ENCODE measurements at regions not wholly inside any gene's neighbourhood (a gene's known extent, or its start where the extent isn't known, plus 50 kb on each side); places are given as distances from the start of the nearest gene placed in this dataset.

GRCh38 chr13:65642301-65642700, 1587.8 kb downstream of the PCDH9 start:
- no peak for TF ChIP-seq POLR2A (IDR thresholded peaks at IDR 0.05; ENCODE audit: low read depth, low read length)
- TF ChIP-seq CTCF (IDR thresholded peaks at IDR 0.05; ENCODE audit: extremely low read depth in 1 of 2, insufficient read depth in 1 of 2, low read depth in 1 of 2, low read length in 2 of 2) = no peak
- TF ChIP-seq MAX (IDR thresholded peaks at IDR 0.05; ENCODE audit: insufficient read depth, insufficient read length) = no peak
- no peak for TF ChIP-seq EZH2 (IDR thresholded peaks at IDR 0.05; ENCODE audit: borderline replicate concordance, low read depth, low read length, severe bottlenecking)
- TF ChIP-seq MYC (IDR thresholded peaks at IDR 0.05; ENCODE audit: low read depth, low read length) = no peak
- no peak for TF ChIP-seq POLR2AphosphoS5 (IDR thresholded peaks at IDR 0.05; ENCODE audit: insufficient read depth, low read depth, low read length)
- TF ChIP-seq JUN (IDR thresholded peaks at IDR 0.05; ENCODE audit: borderline replicate concordance, insufficient read depth, insufficient read length, low read depth) = no peak
- no peak for TF ChIP-seq GATA2 (IDR thresholded peaks at IDR 0.05; ENCODE audit: insufficient read depth, insufficient read length, low read depth, low read length)
- no peak for TF ChIP-seq FOS (IDR thresholded peaks at IDR 0.05; ENCODE audit: borderline replicate concordance, insufficient read depth, low read length)

Data from endothelial cell of umbilical vein (primary cell).